NCI-H2171 (cell line): ENCODE measurements at regions not wholly inside any gene's neighbourhood (a gene's known extent, or its start where the extent isn't known, plus 50 kb on each side); places are given as distances from the start of the nearest gene placed in this dataset.

Experiments used
- DNase-seq: peaks from one replicate; lab custom pipeline; 2025; lab: John Stamatoyannopoulos, UW

DNA sequence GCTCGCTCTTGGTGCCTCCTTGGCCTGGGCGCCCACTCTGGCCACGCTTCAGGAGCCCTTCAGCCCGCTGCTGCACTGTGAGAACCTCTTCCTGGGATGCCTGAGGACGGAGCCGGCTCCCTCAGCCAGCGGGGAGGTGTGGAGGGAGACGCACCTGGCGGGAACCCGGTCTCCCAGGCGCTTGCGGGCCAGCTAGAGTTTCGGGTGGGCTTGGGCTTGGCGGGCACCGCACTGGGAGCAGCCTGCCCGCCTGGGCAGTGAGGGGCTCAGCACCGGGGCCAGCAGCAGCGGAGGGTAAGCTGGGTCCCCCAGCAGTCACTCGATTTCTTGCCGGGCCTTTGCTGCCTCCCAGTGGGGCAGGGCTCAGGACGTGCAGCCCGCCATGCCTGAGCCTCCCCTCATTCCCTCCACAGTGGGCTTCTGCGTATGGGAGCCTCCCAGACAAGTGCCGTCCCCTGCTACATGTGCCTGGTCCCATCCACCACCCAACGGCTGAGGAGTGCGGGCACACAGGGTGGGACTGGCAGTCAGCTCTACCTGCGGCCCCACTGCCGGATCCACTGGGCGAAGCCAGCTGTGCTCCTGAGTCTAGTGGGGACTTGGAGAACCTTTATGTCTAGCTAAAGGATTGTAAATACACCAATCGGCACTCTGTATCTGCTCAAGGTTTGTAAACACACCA, 708.7 kb downstream of the VGLL3 start:
- no peak for DNase-seq

GRCh38 chr3:86269364-86270155, 721.4 kb downstream of the VGLL3 start:
- DNase-seq: no peak

- no peak for DNase-seq
Observed at GRCh38 chr3:86257955-86258641, 732.9 kb downstream of the VGLL3 start.

- DNase-seq: no peak
Observed at GRCh38 chr3:86254480-86254879, 736.5 kb downstream of the VGLL3 start.

- DNase-seq: no peak
Observed at GRCh38 chr3:86251781-86252180, 739.2 kb downstream of the VGLL3 start.

DNA sequence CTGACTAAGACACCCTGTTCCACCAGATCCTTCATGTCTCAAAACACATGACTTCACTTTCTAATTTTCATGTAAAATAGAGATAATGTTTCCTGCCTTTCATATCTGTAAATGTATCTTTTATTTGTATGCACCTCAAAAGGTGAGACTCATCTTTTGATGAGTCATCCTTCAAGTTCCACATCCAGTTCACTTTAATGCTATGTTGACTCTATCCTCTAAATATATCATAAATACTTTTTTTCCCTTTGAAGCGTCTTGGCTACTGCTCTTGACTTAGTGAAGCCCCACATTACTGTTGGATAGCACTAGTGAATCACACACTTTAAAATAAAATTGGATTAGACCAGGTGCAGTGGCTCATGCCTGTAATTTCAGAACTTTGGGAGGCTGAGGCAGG, 741.1 kb downstream of the VGLL3 start:
- no peak for DNase-seq

- no peak for DNase-seq
Observed at GRCh38 chr3:86245360-86245759, 745.6 kb downstream of the VGLL3 start.

DNA sequence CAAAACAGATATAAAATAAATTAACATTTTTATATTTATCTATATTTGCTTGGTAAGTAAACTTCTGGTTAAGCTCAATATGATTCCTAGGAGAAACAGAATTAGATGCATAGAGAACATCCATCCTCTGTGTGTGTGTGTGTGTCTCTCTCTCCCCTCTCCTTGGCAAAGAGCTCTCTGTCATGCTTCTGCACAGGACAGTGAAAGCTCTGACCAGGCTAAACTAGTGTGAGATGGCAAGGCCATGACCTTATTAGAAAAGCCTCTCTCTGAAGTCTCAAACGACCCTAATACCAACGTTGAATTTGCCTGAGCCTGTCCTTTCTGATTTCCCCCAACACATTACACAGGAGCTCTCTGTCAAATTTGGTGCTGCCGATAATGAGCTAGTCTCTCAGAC, 746.0 kb downstream of the VGLL3 start:
- DNase-seq: no peak

DNA sequence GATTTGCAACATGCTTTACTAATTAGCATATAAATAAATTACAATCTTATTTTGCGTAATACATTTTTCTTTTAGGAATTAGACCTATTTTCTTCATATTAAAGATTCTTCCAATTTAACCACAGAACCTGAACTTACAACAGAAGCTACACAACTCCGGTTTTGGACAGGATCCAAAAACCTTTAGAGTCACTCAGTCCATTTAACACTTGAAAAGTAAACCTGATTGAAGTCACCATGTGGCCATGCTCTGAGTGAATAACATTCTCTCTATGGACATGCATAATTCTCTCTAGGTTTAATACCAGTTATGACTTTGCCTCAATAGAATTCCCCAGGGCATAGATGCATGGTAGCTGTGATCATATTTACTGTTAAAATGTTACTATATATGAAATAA, 751.0 kb downstream of the VGLL3 start:
- DNase-seq: no peak

DNA sequence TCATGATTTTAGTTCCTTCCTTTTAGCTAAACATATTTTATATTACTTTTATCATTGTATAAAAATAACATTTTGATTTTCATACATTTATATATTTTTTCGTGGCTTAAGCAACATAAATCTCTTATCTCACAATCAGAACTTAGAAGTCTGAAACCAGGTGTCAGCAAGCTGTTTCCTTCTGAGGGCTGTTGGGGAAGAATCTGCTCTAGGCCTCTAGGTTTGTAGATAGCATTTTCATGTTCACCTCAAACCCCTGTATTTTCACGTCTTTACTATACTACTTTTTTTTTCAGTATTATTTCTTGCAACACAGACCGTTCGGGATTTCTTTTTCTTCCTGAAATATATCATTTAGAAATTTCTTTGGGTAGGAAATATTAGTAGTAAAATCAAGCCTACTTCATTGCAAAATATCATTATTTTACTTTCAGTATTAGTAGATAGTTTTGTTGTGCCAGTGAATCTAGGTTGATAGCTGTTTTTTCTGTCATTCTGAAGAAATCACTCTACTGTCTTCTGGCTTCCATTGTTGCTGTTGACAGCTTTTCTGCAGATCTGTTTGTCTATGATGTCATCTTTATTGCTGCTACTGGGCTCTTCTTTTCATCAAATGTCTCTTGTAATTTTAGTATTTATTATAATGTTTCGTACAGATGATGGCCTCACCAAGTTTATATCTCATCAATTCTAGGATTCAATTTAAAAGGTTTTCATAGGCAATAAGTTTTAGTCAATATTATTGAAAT, 756.3 kb downstream of the VGLL3 start:
- DNase-seq: no peak

DNA sequence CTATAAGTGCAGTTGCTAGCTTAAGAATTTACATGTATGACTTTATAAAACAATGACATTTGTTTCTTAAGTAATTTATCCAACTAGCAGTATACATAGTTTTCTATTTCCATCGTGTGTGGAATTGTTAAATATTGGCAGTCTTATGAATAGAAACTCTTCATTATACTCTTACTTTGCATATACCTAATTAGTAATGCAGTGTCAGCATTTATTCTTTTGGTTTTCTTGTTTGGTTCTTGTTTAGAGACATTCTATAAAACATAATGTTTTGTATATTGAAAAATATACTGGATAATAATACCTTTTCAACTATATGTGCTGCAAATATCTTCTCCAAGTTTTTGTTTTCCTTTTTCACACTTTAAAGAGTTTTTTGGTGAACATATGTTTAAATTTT, 760.2 kb downstream of the VGLL3 start:
- DNase-seq: no peak

- DNase-seq: no peak
Observed at GRCh38 chr3:86229775-86230094, 761.2 kb downstream of the VGLL3 start.

- DNase-seq: no peak
Observed at GRCh38 chr3:86229086-86229774, 761.7 kb downstream of the VGLL3 start.

- DNase-seq: no peak
Observed at GRCh38 chr3:86228101-86228500, 762.8 kb downstream of the VGLL3 start.

DNA sequence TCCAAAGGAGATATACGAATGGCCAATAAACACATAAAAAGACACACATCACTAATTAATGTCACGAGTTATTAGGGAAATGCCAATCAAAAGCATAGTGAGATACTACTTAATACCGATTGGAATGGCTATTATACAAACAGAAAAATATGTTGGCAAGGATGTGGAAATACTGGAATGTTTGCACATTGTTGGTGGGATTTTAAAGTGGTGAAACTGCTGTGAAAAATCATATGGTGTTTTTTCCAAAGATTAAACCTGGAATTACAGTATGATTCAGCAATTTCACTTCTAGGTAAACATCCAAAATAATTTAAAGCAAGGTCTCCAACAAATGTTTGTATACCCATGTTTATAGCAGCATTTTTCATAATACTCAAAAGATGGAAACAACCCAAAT, 765.5 kb downstream of the VGLL3 start:
- no peak for DNase-seq

- no peak for DNase-seq
Observed at GRCh38 chr3:86221601-86222000, 769.3 kb downstream of the VGLL3 start.

DNA sequence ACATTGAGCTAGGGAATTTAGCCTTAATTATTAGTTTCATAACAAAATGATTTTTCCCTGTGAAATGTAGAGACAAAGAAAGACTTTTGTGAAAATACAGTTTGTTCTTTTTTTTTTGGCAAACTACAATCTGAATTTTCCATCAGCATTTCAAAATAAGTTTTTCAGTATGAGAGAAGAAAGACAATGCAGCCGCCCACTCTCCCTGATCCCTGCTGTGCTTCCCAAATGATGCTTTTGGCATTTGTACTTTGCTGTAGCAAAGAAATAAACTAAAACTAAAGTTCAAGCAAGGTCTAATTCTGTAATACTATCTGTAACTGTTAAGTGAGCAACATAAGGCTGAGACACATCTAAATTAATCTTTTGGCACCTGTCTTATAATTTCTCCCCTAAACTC, 782.2 kb downstream of the VGLL3 start:
- DNase-seq: no peak

DNA sequence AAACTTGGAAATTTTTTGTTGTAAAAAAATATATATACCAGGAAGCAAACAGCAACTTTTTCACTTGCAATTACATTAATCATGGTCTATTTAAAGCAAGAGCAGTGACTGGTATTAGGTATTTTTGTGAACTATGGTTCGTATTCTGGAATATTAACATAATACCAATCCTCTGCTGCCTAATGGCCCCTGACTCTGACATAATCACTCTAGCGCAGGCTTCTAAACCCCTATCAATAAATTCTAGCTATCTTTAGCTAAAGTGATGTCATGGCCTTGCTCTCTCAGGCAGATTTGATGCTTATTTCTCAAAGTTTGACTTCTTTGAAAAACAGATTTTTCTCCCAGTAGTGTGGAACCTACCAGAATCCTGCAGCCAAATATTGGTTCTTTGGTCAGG, 808.3 kb downstream of the VGLL3 start:
- no peak for DNase-seq

- no peak for DNase-seq
Observed at GRCh38 chr3:86180696-86181095, 810.3 kb downstream of the VGLL3 start.

GRCh38 chr3:86178095-86178494, 812.9 kb downstream of the VGLL3 start:
- DNase-seq: no peak

DNA sequence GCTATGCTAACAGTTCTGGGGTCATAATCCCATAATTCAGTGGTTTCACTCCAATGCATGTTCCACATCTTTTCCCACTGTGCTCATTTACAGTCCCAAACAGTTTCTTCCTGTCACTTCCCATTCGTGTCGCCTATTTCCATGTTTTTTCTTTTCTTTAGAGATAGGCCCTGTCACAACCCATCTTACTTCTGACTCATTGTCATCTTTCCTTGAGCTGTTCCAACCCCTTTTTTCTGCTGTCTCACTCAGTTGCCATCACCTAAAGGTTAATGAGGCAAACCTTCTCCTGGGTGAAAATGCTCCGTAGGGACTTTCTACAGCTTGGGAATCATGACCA, 814.5 kb downstream of the VGLL3 start:
- DNase-seq: no peak
